ENCODE measurements at regions not wholly inside any gene's neighbourhood (a gene's known extent, or its start where the extent isn't known, plus 50 kb on each side); places are given as distances from the start of the nearest gene placed in this dataset.

- TF ChIP-seq GATA2 (IDR thresholded peaks at IDR 0.05; ENCODE audit: low read depth, low read length) (no peak), GATA3 (IDR thresholded peaks at IDR 0.05; ENCODE audit: low read depth, low read length) (no peak)
Observed at GRCh38 chr2:189379287-189379630, 62.0 kb upstream of the WDR75 start.
